OCI-LY7 (cell line): ENCODE measurements at regions not wholly inside any gene's neighbourhood (a gene's known extent, or its start where the extent isn't known, plus 50 kb on each side); places are given as distances from the start of the nearest gene placed in this dataset.
"Not testable (repeated sequence)": the region's sequence is repeated elsewhere in the genome, so short reads cannot be mapped to it uniquely, and the experiment has no call there.

Experiments used
- CTCF ChIP-seq: fragments of 200-600 bp; sonication (generic); conservative IDR thresholded peaks from 2 replicates; pipeline ENCODE4 v1.5.1; 2014; ENCODE audit warnings: mild to moderate bottlenecking, antibody characterized with exemption, low read length, moderate library complexity, mixed read lengths
- EZH2phosphoT487 ChIP-seq: fragments of 200-600 bp; sonication (generic); IDR thresholded peaks from 2 replicates; pipeline ENCODE4 v1.6.1; 2018; ENCODE audit warnings: low read depth, borderline replicate concordance, mild to moderate bottlenecking, mixed run types, antibody characterized with exemption, low read length, moderate library complexity, mixed read lengths

- TF ChIP-seq CTCF, EZH2phosphoT487: not testable (repeated sequence)
Measured at GRCh38 chr7:54226030-54226429, 316.1 kb upstream of the VSTM2A start.
